WTC11 (cell line): ENCODE measurements at regions not wholly inside any gene's neighbourhood (a gene's known extent, or its start where the extent isn't known, plus 50 kb on each side); places are given as distances from the start of the nearest gene placed in this dataset.

Experiments
- ATAC-seq: fragments of 200-7000 bp; cut with Tn5 transposase; 2 replicates; pipeline ENCODE4 v1.10.0; 2021; ENCODE audit warnings: mild to moderate bottlenecking, moderate library complexity
- CTCF ChIA-PET: fragments of 300-600 bp; sonication (Branson Sonifier 250); formaldehyde crosslinking; loops from one replicate; lab custom pipeline; 2021; ENCODE audit warnings: antibody characterized with exemption; lab: Charles Lee
- POLR2A ChIA-PET: fragments of 350-600 bp; sonication (Branson Sonifier 250); formaldehyde crosslinking; loops from one replicate; lab custom pipeline; 2021; ENCODE audit warnings: antibody characterized with exemption; lab: Charles Lee
- DNase-seq: peaks from one replicate; pipeline ENCODE4 v3.0.0; 2021; ENCODE audit warnings: low spot score
- H3K27ac Mint-ChIP-seq: 2 replicates; pipeline ENCODE4 v1.8.0; 2021; ENCODE audit warnings: mixed read lengths
- H3K27me3 Mint-ChIP-seq: 2 replicates; pipeline ENCODE4 v1.8.0; 2021; ENCODE audit warnings: low read depth, mild to moderate bottlenecking, moderate library complexity, mixed read lengths
- H3K36me3 Mint-ChIP-seq: 2 replicates; pipeline ENCODE4 v1.8.0; 2021; ENCODE audit warnings: mixed read lengths
- H3K4me1 Mint-ChIP-seq: 2 replicates; pipeline ENCODE4 v1.8.0; 2022; ENCODE audit warnings: mixed read lengths
- H3K4me3 Mint-ChIP-seq: 2 replicates; pipeline ENCODE4 v1.8.0; 2021; ENCODE audit warnings: mild to moderate bottlenecking, moderate library complexity, mixed read lengths
- H3K9me3 Mint-ChIP-seq: 2 replicates; pipeline ENCODE4 v1.8.0; 2021; ENCODE audit warnings: mixed read lengths
- GABPB1 ChIP-seq: sonication (generic); formaldehyde crosslinking; IDR thresholded peaks from 2 replicates; pipeline ENCODE4 v1.8.1; 2023; ENCODE audit warnings: mild to moderate bottlenecking, missing genetic modification reagents
- MYBL2 ChIP-seq: sonication (generic); formaldehyde crosslinking; IDR thresholded peaks from 2 replicates; pipeline ENCODE4 v1.8.1; 2023; ENCODE audit warnings: mild to moderate bottlenecking, moderate library complexity, missing genetic modification reagents
- NFE2L1 ChIP-seq: sonication (generic); formaldehyde crosslinking; IDR thresholded peaks from 2 replicates; pipeline ENCODE4 v1.8.1; 2023; ENCODE audit warnings: missing genetic modification reagents
- NR3C1 ChIP-seq: sonication (generic); formaldehyde crosslinking; conservative IDR thresholded peaks from 2 replicates; pipeline ENCODE4 v1.8.1; 2023; ENCODE audit warnings: low read depth, mild to moderate bottlenecking, missing genetic modification reagents
- PRRX2 ChIP-seq: fragments of 250-450 bp; sonication (Bioruptor Pico); IDR thresholded peaks from 2 replicates; pipeline ENCODE4 v1.8.0; 2021; ENCODE audit warnings: mild to moderate bottlenecking
- ZNF219 ChIP-seq: sonication (generic); formaldehyde crosslinking; IDR thresholded peaks from 2 replicates; pipeline ENCODE4 v1.8.0; 2023; ENCODE audit warnings: missing genetic modification reagents, mild to moderate bottlenecking, borderline replicate concordance
- ZNF423 ChIP-seq: fragments of 250-450 bp; sonication (Bioruptor Pico); IDR thresholded peaks from 2 replicates; pipeline ENCODE4 v2.1.2; 2022; ENCODE audit warnings: mild to moderate bottlenecking, moderate library complexity
- TF ChIP-seq, protein P1 (sequence below): fragments of 250-450 bp; sonication (Bioruptor Pico); IDR thresholded peaks from 2 replicates; pipeline ENCODE4 v1.9.0; 2021; ENCODE audit warnings: moderate library complexity, mild to moderate bottlenecking, inconsistent platforms, borderline replicate concordance
- TF ChIP-seq, protein P2 (sequence below): sonication (generic); formaldehyde crosslinking; IDR thresholded peaks from 2 replicates; pipeline ENCODE4 v1.8.0; 2022; ENCODE audit warnings: mild to moderate bottlenecking, missing genetic modification reagents
- TF ChIP-seq, protein P3 (sequence below): sonication (generic); formaldehyde crosslinking; IDR thresholded peaks from 2 replicates; pipeline ENCODE4 v1.8.1; 2022; ENCODE audit warnings: low read depth, mild to moderate bottlenecking, moderate library complexity, missing genetic modification reagents, borderline replicate concordance
- TF ChIP-seq, protein P4 (sequence below): sonication (generic); formaldehyde crosslinking; IDR thresholded peaks from 2 replicates; pipeline ENCODE4 v1.8.0; 2023; ENCODE audit warnings: missing genetic modification reagents, mild to moderate bottlenecking, borderline replicate concordance
- TF ChIP-seq, protein P5 (sequence below): sonication (generic); formaldehyde crosslinking; IDR thresholded peaks from 2 replicates; pipeline ENCODE4 v1.8.0; 2023; ENCODE audit warnings: mild to moderate bottlenecking, missing genetic modification reagents

DNA sequence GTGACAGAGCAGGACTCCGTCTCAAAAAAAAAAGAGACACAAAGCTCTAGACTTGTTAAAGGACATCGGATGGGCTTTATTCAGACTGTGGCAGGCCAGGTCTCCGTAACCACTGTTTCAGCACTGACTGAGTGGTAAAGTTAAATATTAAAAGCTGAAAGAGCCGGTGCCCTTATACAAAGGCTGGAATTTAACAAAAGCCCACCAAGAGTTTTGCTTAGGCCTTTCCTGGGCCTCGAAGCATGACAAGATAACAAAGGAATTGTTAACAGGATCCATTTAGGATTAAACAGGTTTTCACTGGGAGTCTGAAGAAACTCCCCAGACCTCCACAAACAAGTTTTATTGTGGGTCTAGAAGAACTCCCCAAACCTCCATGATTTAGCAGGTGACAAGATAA is 727.8 kb downstream of the TYW1 start (continued):
- TF ChIP-seq, protein P1, sequence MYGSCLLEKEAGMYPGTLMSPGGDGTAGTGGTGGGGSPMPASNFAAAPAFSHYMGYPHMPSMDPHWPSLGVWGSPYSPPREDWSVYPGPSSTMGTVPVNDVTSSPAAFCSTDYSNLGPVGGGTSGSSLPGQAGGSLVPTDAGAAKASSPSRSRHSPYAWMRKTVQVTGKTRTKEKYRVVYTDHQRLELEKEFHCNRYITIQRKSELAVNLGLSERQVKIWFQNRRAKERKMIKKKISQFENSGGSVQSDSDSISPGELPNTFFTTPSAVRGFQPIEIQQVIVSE (CRISPR knock-in tag) = no peak
- TF ChIP-seq, protein P2, sequence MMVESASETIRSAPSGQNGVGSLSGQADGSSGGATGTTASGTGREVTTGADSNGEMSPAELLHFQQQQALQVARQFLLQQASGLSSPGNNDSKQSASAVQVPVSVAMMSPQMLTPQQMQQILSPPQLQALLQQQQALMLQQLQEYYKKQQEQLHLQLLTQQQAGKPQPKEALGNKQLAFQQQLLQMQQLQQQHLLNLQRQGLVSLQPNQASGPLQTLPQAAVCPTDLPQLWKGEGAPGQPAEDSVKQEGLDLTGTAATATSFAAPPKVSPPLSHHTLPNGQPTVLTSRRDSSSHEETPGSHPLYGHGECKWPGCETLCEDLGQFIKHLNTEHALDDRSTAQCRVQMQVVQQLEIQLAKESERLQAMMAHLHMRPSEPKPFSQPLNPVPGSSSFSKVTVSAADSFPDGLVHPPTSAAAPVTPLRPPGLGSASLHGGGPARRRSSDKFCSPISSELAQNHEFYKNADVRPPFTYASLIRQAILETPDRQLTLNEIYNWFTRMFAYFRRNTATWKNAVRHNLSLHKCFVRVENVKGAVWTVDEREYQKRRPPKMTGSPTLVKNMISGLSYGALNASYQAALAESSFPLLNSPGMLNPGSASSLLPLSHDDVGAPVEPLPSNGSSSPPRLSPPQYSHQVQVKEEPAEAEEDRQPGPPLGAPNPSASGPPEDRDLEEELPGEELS (CRISPR knock-in tag) = no peak

DNA sequence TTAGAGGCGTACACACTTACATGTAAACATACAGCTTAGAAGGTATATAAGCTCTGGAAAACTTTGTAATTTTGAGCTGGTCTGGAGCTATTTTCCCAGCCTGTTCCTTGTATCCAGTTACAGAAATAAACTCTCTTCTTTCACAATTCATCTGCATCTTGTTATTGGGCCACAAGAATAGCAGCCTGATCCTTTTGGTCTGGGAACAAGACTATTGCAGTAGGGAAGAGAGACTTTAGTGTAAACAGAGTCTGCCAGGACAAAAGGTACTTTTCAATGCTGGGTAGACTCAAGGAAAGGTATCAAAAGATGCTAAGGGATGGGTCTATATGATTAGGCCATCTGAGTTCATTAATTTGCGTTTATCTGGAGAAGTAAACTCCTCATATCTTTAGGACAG is 728.3 kb downstream of the TYW1 start:
- Mint-ChIP-seq H3K27ac (no peak overlapping the region), H3K27me3 (no peaks in the 10 kb centered on the region), H3K9me3 (peaks cover 11% of the 10 kb centered on the region; the same call in 1 of the 2 replicates), H3K36me3 (no peaks in the 10 kb centered on the region), H3K4me3 (no peak overlapping the region), H3K4me1 (peaks cover 49% of the 10 kb centered on the region)
- TF ChIP-seq, protein P3, sequence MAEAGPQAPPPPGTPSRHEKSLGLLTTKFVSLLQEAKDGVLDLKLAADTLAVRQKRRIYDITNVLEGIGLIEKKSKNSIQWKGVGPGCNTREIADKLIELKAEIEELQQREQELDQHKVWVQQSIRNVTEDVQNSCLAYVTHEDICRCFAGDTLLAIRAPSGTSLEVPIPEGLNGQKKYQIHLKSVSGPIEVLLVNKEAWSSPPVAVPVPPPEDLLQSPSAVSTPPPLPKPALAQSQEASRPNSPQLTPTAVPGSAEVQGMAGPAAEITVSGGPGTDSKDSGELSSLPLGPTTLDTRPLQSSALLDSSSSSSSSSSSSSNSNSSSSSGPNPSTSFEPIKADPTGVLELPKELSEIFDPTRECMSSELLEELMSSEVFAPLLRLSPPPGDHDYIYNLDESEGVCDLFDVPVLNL = no peak
- no peak for TF ChIP-seq GABPB1 (CRISPR knock-in tag)
- TF ChIP-seq, protein P4, sequence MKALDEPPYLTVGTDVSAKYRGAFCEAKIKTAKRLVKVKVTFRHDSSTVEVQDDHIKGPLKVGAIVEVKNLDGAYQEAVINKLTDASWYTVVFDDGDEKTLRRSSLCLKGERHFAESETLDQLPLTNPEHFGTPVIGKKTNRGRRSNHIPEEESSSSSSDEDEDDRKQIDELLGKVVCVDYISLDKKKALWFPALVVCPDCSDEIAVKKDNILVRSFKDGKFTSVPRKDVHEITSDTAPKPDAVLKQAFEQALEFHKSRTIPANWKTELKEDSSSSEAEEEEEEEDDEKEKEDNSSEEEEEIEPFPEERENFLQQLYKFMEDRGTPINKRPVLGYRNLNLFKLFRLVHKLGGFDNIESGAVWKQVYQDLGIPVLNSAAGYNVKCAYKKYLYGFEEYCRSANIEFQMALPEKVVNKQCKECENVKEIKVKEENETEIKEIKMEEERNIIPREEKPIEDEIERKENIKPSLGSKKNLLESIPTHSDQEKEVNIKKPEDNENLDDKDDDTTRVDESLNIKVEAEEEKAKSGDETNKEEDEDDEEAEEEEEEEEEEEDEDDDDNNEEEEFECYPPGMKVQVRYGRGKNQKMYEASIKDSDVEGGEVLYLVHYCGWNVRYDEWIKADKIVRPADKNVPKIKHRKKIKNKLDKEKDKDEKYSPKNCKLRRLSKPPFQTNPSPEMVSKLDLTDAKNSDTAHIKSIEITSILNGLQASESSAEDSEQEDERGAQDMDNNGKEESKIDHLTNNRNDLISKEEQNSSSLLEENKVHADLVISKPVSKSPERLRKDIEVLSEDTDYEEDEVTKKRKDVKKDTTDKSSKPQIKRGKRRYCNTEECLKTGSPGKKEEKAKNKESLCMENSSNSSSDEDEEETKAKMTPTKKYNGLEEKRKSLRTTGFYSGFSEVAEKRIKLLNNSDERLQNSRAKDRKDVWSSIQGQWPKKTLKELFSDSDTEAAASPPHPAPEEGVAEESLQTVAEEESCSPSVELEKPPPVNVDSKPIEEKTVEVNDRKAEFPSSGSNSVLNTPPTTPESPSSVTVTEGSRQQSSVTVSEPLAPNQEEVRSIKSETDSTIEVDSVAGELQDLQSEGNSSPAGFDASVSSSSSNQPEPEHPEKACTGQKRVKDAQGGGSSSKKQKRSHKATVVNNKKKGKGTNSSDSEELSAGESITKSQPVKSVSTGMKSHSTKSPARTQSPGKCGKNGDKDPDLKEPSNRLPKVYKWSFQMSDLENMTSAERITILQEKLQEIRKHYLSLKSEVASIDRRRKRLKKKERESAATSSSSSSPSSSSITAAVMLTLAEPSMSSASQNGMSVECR (CRISPR knock-in tag) = no peak
- TF ChIP-seq, protein P5, sequence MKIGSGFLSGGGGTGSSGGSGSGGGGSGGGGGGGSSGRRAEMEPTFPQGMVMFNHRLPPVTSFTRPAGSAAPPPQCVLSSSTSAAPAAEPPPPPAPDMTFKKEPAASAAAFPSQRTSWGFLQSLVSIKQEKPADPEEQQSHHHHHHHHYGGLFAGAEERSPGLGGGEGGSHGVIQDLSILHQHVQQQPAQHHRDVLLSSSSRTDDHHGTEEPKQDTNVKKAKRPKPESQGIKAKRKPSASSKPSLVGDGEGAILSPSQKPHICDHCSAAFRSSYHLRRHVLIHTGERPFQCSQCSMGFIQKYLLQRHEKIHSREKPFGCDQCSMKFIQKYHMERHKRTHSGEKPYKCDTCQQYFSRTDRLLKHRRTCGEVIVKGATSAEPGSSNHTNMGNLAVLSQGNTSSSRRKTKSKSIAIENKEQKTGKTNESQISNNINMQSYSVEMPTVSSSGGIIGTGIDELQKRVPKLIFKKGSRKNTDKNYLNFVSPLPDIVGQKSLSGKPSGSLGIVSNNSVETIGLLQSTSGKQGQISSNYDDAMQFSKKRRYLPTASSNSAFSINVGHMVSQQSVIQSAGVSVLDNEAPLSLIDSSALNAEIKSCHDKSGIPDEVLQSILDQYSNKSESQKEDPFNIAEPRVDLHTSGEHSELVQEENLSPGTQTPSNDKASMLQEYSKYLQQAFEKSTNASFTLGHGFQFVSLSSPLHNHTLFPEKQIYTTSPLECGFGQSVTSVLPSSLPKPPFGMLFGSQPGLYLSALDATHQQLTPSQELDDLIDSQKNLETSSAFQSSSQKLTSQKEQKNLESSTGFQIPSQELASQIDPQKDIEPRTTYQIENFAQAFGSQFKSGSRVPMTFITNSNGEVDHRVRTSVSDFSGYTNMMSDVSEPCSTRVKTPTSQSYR = no peak
- DNase-seq = no peak
- POLR2A ChIA-PET = no interaction called here
- ATAC-seq = no peak
- CTCF ChIA-PET = interaction anchor here (0.5 to 0.8 kb wide), 2 partner anchors 98 to 192 kb away, joined by 3 read pairs; no protein-coding TSS in a partner anchor

DNA sequence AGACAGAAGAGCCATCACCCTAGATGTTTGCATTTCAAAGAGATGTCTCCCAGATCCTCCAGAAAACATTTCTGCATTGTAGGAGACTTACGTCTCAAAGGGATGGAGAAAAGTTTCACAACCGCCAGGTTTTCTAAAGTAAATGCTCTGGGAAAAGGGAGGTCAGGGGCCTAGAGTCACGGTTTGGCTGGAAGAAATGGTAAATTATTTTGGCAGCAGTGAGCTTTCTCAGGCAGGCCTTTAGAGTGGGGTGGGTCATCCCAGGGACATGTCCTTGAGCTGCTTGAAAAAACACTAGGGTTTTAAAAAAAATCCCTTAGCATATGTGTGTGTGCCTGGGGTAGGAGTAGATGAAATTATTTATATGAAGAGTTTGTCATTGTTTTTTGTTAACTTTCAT is 728.8 kb downstream of the TYW1 start:
- CTCF ChIA-PET = interaction anchor here (0.5 to 0.8 kb wide), 2 partner anchors 99 to 191 kb away, joined by 3 read pairs; no protein-coding TSS in a partner anchor
- no peaks in the 10 kb centered on the region for H3K27me3 Mint-ChIP-seq

DNA sequence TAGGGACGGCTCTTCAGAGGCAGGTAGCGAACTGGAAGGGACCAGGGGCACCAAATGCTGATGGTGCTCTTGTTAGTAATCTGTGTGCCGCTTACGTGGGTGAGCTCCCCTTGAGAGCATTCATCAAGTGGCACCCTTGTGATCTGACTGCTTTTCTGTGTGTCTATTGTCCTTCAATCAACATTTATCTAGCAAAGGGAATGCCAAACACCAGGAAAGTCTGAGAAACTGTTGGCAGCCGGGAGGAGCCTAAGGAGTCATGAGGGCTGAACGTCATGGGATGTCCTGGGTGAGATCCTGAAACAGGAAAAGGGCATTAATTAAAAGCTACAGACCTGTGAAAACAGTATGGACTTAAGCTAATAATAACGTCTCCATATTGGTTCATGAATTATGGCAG is 733.1 kb downstream of the TYW1 start:
- CTCF ChIA-PET = interaction anchor here (1.1 kb wide), 1 partner anchor 352 kb away, joined by 4 read pairs; no protein-coding TSS in a partner anchor

More for the DNA sequence above, 728.8 kb downstream of the TYW1 start:
- Mint-ChIP-seq H3K4me1 (peaks cover 50% of the 10 kb centered on the region), H3K27ac (no peak overlapping the region), H3K36me3 (no peaks in the 10 kb centered on the region), H3K4me3 (no peak overlapping the region), H3K9me3 (peaks cover 11% of the 10 kb centered on the region; the same call in 1 of the 2 replicates)
- POLR2A ChIA-PET = no interaction called here
- no peak for DNase-seq
- no peak for ATAC-seq
- TF ChIP-seq ZNF423 = no peak
- no peak for TF ChIP-seq ZNF219 (CRISPR knock-in tag)
- TF ChIP-seq PRRX2 (CRISPR knock-in tag) = no peak

More for the DNA sequence above, 733.1 kb downstream of the TYW1 start:
- POLR2A ChIA-PET = no interaction called here
- no peak for DNase-seq
- ATAC-seq = no peak; the same call in 1 of the 2 replicates
- Mint-ChIP-seq H3K27ac (no peak overlapping the region), H3K4me1 (peaks cover 22% of the 10 kb centered on the region), H3K36me3 (no peaks in the 10 kb centered on the region), H3K4me3 (no peak overlapping the region), H3K27me3 (no peaks in the 10 kb centered on the region), H3K9me3 (peaks cover 10% of the 10 kb centered on the region)
- TF ChIP-seq MYBL2 (CRISPR knock-in tag) (no peak), NFE2L1 (no peak), NR3C1 (CRISPR knock-in tag) (no peak)
